HG03095 (cell line): ENCODE measurements at regions not wholly inside any gene's neighbourhood (a gene's known extent, or its start where the extent isn't known, plus 50 kb on each side); places are given as distances from the start of the nearest gene placed in this dataset.
A peak's percentile ranks its signal among the peaks of the same experiment; 100 is the strongest.
"Not testable (repeated sequence)": the region's sequence is repeated elsewhere in the genome, so short reads cannot be mapped to it uniquely, and the experiment has no call there.

Source experiments
- ATAC-seq: cut with Tn5 transposase; IDR thresholded peaks from one replicate; pipeline ENCODE4 v1.9.1; 2021; ENCODE audit warnings: moderate library complexity; ENCODE audit not compliant: unreplicated experiment

GRCh38 chr12:25341877-25342276 lies 91.1 kb upstream of the KRAS start:
- ATAC-seq: not testable (repeated sequence)

DNA sequence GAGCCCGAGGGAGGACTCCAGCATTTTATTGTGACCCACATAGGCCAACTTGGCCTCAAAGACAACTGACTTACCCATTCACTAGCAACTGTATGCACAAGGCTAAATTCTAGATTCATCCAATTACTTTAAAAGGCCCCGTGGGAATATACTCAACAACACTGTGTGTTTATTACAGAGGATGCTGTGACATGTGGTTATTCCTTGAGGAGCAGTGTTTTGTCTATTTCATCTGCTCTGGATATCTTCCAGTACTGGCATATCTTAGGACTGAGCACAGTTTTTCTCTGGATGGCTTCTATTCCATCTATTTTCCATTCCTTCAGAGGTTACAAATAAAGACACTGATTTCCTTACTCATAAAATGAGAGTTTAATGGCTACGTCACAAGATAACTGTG lies 87.2 kb upstream of the KRAS start:
- ATAC-seq: no peak

- ATAC-seq: peak; percentile 88
These were observed 81.4 kb upstream of the KRAS start for GRCh38 chr12:25332143-25332542.

DNA sequence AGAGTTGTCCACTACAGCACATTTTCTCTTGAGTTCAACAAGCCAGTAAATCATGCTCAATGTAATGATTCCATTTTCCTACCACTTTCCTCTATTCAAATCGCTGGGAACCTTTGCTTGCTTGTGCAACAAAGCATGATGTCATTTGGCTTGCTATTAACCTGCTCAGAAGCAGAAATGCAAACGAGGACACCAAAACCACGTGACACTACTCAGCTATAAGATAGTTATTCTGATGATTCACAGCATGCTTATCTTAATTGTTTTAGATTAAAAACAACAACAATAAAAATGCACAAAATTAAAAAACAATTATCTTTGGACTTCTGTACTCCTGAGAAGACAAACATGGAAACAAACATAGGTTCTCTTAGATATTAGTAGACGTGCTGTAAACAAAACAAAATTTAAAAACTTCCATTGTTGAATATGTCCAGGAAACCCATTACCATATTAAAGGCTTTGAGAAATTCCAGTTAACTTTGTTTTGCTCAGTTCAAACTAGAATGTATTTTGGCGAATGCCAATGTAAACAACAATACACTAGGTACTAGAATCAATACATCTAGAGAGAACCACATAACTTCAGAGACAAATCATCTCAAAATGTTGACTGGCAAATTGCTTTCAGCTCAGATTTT lies 77.5 kb upstream of the KRAS start:
- ATAC-seq: no peak

GRCh38 chr12:25327321-25327720 lies 76.6 kb upstream of the KRAS start:
- no peak for ATAC-seq

- no peak for ATAC-seq
These were observed 75.6 kb upstream of the KRAS start for GRCh38 chr12:25326326-25326725.

GRCh38 chr12:25324861-25325260 lies 74.1 kb upstream of the KRAS start:
- ATAC-seq: no peak

- ATAC-seq: no peak
These were observed 72.9 kb upstream of the KRAS start for GRCh38 chr12:25323581-25323982.

DNA sequence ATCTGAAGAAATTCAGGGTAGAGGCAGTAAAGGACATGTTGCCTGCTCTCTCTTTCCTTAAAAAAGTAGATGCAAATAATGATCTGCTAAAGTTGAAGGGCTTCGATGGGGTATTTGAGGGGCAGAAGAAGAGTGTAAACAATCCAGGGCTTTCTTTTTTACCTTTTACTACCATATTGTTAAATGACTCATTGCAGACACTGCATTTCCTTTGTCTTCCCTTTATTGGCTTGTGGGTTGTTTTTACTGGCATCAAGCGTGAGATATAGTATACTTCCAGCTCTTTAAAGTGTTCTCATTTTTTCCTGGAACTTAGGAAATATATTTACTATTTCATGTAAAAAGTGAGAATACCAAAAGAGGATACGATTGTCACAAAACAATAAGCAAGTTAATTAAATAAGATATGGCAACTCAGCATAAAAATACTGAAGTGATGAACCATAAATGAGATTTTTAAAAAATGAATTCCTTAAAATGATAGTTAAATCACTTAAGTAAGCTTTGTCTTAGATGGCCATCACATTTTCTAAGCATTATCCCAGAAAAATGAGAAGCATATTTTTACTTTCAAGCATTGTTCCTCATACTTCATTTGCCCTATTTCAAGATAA lies 72.3 kb upstream of the KRAS start:
- no peak for ATAC-seq

GRCh38 chr12:25322351-25322750 lies 71.6 kb upstream of the KRAS start:
- ATAC-seq: no peak

DNA sequence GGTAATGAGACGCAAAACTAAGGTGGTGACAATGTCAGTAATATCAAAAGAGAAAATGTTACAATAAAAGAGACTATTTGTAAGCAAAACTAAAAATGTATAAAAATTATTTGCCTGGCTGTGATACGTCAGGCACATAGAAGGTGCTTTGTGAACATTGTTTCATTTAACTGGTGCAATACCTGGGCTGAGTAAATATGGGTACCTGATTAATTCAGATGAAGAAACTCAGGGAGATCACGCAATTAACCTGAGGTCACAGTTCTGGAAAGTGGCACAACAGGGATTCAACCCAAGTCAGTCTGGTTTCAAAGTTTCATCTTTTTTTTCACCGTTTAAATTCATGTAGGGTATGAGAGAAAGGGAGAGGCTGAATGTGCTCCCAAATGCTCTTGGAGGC lies 71.0 kb upstream of the KRAS start:
- ATAC-seq: no peak

- peak; percentile 69 for ATAC-seq
These were observed 69.6 kb upstream of the KRAS start for GRCh38 chr12:25320123-25321006.

- ATAC-seq: no peak
These were observed 68.7 kb upstream of the KRAS start for GRCh38 chr12:25319233-25319984.

GRCh38 chr12:25317553-25317952 lies 66.8 kb upstream of the KRAS start:
- no peak for ATAC-seq

- no peak for ATAC-seq
These were observed 64.7 kb upstream of the KRAS start for GRCh38 chr12:25315388-25315787.

- not testable (repeated sequence) for ATAC-seq
These were observed 62.7 kb upstream of the KRAS start for GRCh38 chr12:25313266-25313990.

DNA sequence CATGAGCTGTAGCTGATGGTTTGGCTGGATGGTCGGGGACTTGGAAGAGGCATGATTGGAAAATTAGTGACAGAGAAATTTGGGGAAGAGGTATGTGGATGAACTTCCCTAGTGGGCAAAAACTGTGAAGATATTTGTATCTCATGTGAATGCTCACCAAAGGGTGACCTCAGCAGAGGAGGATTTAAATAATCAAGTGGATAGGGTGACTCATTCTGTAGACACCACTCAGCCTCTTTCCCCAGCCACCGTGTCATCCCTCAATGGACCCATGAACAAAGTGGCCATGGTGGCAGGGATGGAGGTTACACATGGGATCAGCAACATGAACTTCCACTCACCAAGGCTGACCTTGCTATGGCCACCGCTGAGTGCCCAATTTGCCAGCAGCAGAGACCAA lies 60.8 kb upstream of the KRAS start:
- ATAC-seq: no peak

DNA sequence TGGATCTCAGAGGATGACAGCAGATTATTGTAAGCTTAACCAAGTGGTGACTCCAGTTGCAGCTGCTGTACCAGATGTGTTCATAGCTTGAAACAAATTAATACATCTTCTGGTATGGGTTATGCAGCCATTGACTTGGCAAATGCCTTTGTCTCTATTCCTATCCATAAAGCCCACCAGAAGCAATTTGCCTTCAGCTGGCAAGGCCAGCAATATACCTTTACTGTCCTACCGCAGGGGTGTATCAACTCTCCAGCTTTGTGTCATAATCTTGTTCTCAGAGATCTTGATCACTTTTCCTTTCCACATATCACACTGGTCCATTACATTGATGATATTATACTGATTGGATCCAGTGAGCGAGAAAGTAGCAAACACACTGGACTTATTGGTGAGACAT lies 59.3 kb upstream of the KRAS start:
- not testable (repeated sequence) for ATAC-seq

- no peak for ATAC-seq
These were observed 58.0 kb upstream of the KRAS start for GRCh38 chr12:25308756-25309155.

GRCh38 chr12:25307818-25308217 lies 57.1 kb upstream of the KRAS start:
- ATAC-seq: no peak

DNA sequence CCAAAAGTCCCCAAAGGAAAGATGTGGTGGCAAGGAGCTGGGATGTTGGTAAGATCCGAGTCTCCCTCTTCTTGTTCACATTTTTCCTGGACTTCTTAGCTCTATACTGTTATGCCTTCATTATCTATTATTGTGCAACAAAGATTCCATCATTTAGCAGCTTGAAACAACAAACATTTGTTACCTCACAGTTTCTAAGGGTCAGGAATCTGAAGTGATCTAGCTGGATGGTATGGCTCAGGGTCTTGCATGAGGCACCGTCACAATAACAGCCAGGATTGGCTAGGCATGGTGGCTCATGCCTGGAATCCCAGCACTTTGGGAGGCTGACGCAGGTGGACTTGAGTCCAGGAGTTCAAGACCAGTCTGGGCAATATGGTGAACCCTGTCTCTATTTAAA lies 51.1 kb upstream of the KRAS start:
- no peak for ATAC-seq
